Gastroesophageal sphincter (tissue), 3 donors: ENCODE measurements at regions not wholly inside any gene's neighbourhood (a gene's known extent, or its start where the extent isn't known, plus 50 kb on each side); places are given as distances from the start of the nearest gene placed in this dataset.

Source experiments
- CTCF ChIP-seq, 4 experiments: fragments of 200-600 bp in 2 of 4; fragments of 450-650 bp in 2 of 4; sonication (generic) in 1 of 4; IDR thresholded peaks; one replicate each; pipeline ENCODE4 v1.5.1; 2017 to 2019; ENCODE audit warnings: antibody characterized with exemption in 4 of 4, mild to moderate bottlenecking in 2 of 4, moderate library complexity in 2 of 4
- EP300 ChIP-seq: sonication (generic); formaldehyde crosslinking; IDR thresholded peaks from one replicate; pipeline ENCODE4 v1.6.1; 2017; ENCODE audit warnings: antibody characterized with exemption, mild to moderate bottlenecking
- POLR2A ChIP-seq, 2 donors: fragments of 450-650 bp; IDR thresholded peaks; one replicate each; pipeline ENCODE4 v1.6.1; 2017; ENCODE audit warnings: antibody characterized with exemption in 2 of 2, mild to moderate bottlenecking in 2 of 2, moderate library complexity in 1 of 2
- POLR2AphosphoS5 ChIP-seq: sonication (generic); formaldehyde crosslinking; IDR thresholded peaks from one replicate; pipeline ENCODE4 v1.6.1; 2017; ENCODE audit warnings: antibody characterized with exemption

GRCh38 chr3:59290358-59290757 is 240.5 kb upstream of the CFAP20DC start:
- TF ChIP-seq CTCF (IDR thresholded peaks at IDR 0.05) (no peak), EP300 (no peak), POLR2A (IDR thresholded peaks at IDR 0.05) (no peak), POLR2AphosphoS5 (no peak)
